ENCODE measurements at regions not wholly inside any gene's neighbourhood (a gene's known extent, or its start where the extent isn't known, plus 50 kb on each side); places are given as distances from the start of the nearest gene placed in this dataset.
"Not testable (repeated sequence)": the region's sequence is repeated elsewhere in the genome, so short reads cannot be mapped to it uniquely, and the experiment has no call there.

DNA sequence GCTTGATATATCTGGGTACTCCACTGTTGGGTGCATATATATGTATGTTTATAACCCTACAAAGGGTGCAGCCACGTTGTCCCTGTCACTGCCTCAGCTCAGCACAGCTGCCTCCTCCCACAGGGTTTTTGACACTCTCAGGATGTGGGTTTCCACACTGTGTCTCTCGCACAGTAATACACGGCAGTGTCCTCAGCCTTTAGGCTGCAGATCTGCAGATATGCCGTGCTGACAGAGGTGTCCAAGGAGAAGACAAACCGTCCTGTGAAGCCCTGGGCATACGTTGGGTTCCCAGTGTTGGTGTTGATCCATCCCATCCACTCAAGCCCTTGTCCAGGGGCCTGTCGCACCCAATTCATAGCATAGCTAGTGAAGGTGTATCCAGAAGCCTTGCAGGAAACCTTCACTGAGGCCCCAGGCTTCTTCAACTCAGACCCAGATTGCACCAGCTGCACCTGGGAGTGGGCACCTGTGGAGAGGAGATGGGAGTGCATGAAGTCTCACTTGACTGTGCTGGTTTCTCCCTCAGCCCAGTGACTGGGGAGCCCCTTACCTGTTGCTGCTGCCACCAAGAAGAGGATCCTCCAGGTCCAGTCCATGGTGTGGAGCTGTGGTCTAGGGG lies 498.7 kb downstream of the TMEM121 start:
- no peak for DNase-seq

DNA sequence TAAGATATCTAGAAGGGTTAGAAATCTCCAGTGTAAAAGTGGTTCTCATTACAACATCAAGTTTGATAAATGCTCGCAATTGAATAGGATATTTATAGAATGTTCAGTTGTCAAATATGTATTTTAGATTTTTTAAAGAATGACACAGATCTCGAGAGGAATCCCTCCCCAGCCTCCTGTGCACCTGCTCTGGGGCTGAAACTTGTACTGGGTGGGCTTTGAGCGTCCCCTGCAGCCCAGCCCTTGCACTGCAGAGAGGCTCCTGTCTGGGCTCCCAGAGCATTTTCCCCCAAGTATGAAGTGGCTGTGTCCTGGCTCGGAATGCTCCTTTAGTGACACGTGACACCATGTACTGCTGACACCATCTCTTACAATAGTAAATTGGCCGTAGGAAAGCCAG lies 499.6 kb downstream of the TMEM121 start:
- DNase-seq: no peak

DNA sequence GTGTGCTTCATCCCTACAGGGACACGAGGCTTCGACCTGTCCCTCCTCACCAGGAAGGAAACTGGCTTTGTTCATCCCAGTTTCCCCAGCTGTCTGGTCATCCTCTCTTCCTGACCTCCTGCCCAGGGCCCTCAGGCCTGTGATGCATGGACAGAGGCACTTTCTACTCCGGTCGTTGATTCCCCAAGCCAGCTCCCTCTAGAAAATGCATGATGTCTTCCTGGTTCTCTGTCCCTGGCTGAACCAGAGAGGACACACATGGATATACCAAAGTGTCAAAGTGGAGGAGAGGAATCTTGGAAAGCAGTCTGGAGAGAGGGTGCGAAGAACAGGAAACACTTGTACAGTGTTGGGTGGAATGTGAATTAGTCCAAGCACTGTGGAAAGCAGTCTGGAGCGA lies 501.4 kb downstream of the TMEM121 start:
- not testable (repeated sequence) for DNase-seq

DNA sequence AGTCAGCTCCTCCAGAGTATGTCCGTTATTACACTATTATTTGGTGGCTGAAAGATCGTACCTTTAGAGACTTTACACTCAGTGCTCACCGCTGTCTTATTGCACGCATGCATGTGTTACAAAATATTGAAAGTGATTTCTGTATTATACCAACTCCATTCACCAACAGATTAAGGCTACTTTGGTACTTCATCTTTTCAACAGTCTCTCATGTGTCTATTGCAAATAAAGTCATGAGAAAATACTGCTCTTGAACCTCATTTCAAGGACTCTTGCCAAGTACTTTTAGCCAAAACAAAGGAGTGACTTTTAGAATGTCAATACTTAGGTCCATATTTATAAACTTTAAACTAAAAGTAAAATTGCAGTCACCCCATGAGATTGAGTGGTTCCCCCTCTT lies 503.6 kb downstream of the TMEM121 start:
- DNase-seq: no peak

DNA sequence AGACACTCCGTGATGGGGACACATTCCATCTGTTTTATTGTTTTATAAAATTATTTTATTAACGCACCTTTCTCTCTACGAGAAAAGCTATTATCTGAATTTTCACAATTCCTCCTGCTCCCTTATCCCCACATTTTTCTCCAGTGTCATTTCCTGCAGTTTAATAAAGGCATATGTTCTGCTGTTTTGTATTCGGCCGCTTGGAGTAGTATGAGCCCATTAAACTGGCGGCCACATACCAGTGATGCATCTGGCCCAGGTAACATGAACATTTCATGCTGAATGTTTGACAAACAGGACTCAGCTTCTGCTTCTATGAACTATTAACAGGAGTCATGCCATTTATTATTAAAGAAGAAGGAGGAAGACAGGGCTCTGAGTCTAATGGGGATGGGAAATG lies 511.0 kb downstream of the TMEM121 start:
- DNase-seq: no peak

DNA sequence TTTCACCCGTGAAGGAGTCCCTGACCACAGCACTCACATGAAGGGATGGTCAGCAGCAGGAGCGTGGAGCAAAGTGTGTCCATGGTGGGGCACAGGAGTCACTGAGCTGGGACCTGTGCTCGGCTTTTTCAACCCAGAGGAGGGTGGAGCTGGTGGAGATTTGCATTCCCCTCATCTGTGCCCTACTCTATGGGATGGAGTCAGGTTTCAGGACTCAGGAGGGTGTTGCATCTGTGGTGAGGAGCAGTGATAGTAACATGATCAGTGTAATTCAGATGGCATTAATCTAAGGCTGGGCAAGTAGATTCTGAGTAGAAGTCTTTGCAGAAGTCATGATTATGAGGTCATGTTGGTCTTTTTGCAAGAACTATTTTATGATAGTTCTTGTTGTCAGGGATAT lies 511.9 kb downstream of the TMEM121 start:
- no peak for DNase-seq

DNA sequence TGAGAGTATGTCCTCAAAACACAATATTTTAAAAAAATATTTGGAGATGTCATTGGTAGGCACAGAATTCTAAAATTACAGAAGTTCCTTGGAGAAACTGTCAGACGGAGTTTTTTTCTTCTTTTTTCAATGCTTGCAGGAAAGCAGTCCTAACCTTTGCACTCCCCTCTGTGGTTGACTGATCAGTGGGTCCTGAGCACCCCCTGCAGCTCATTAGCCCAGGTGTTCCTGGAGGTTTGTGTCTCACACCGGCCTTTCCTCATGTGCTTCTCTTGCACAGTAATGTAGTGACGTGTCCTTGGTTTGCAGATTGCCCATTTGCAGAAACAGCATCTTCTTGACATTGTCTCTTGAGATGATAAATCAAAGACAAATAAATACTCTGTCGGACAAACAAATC lies 513.0 kb downstream of the TMEM121 start:
- no peak for DNase-seq

DNA sequence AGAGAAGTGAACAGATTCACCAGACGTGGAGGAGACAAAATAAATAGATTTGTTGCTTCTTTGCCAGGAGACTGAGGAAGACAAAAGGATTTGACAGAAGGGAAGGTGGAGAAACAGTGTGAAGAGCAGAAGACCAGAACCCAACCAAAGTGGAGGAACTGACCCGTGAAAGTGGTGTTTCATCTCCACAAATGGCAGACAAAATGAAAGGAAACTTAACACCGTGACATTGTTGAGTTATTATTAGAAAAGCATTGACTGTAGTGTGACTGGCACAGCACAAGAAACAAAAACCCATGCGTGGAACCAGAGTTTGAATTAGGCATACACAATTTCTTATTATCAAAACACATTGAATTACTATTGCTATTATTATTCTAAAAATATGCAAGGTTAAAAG lies 518.1 kb downstream of the TMEM121 start:
- DNase-seq: no peak

DNA sequence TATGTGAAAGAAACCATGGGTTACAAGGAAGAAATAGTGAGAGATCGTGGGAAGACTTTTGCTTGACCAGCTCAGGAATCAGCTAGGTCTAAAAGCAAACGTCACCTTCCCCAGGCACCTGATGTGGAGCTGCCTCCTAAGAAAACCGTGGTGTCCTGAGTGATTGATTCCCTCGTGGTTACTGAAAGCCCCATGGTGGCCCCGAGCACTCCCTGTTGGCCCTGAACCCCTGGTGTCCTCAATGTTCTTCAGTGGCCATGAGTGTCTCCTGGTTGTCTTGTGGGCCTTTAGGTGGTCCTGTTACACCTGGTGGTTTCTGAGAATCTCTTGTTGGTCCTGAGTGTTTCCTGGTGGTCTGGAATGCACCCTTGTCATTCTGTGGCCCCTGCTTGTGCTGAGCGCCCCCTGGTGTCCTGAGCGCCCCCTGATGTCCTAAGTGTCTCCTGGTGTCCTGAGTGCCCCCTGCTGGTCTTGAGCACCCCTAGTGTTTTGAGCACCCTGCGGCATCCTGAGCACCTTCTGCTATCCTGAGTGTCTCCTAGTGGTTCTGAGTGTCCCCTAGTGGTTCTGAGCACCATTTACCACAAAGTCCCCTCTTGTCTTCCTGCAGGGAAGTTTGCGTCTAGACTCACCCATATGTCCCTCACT lies 518.7 kb downstream of the TMEM121 start:
- no peak for DNase-seq

DNA sequence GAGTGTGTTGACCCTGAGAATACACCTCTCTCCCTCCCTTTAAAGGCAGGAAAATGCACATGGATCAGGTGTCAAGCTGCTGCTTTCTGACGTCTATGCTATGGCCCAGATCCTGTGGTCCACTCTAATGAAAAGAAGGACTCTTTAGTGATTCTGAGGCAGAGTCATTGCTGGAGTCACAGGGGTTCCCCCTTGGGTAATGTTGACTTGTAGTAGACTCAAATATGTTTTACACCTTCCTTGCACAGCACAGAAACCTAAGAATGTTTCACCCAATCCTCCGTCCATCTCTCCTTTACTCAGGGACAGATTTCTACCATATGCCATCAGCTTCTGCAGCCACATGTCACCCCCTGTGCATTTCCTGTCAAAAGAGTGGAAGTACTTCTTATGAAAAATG lies 525.4 kb downstream of the TMEM121 start:
- no peak for DNase-seq

DNA sequence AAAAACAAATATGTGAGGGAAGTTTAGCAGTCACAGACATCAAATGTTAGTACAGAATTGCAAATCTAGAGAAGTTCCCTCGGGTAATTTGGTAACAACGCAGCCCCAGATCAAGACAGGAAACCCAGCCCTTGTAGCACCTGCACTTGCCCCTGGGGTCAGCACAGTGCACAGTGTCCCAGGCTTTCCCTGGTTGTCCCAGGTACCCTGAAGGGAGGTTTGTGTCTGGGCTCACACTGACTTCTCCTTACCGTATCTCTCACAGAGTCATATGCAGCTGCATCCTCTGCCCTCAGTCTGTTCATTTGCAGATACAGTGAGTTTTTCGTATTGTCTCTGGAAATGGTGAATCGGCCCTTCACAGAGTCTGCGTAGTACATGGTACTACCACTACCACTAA lies 528.9 kb downstream of the TMEM121 start:
- no peak for DNase-seq

DNA sequence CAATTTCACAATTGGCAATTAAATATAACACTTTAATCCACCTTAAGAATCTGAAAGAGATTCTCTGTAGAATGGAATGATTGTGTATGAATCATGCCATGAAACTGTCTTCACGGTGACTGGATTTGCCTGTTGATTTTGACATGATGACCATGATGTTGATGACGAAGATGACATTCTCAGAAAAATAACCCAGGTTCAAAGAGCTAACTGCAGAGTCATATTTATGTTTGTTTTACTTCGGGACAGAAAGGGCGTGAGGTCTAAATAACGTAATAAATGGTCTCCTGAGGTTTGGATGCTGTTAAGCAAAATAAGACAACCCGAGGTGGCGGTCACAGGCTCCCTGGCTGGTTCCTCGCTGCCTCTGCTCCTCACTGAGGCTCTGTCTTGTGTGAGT lies 532.0 kb downstream of the TMEM121 start:
- no peak for DNase-seq

DNA sequence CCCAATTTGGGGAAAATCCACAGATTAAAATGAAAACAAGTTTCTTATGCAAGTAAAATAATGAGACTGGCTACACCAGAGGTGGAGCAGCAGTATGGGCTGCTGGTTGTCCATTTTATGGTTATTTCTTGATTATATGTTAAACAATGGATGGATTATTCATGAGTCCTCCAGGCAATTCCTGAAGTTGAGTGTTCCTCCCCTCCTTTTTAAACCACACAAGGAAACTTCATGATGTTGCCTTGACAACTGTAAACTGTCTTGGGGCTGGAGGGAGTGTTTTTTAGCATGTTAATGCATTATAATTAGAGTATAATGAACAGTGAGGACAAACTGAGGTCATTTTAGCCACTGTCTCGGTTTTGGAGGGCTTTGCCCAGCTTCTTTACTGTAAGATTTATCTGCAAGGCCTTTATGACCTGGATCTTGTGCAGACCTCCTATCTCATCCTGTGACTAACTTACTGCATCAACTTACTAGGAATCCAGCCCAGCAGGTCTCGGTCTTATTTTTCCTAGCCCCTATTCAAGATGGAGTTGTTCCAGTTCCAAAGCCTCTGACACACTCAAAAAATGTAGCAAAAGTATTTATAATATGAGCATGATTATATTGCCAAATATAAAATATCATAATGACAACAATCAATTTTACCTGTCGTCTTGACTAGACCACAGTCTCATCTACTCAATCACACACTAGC lies 534.0 kb downstream of the TMEM121 start:
- DNase-seq: no peak

DNA sequence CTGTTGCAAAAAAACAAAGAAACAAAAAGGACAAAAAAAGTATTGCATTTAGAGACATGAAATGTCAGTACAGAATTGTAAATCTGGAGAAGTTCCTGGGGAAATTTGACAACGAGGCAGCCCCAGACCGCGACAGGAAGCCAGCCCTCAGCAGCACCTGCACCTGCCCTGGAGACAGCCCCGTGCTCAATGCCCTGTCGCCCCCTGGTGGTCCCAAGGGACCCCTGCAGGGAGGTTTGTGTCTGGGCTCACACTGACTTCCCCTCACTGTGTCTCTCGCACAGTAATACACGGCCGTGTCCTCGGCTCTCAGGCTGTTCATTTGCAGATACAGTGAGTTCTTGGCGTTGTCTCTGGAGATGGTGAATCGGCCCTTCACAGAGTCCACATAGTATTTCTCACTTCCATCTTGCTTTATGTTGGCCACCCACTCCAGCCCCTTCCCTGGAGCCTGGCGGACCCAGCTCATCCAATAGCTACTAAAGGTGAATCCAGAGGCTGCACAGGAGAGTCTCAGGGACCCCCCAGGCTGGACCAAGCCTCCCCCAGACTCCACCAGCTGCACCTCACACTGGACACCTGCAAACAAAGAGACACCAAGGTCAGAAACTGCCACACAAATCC lies 535.6 kb downstream of the TMEM121 start:
- not testable (repeated sequence) for DNase-seq

DNA sequence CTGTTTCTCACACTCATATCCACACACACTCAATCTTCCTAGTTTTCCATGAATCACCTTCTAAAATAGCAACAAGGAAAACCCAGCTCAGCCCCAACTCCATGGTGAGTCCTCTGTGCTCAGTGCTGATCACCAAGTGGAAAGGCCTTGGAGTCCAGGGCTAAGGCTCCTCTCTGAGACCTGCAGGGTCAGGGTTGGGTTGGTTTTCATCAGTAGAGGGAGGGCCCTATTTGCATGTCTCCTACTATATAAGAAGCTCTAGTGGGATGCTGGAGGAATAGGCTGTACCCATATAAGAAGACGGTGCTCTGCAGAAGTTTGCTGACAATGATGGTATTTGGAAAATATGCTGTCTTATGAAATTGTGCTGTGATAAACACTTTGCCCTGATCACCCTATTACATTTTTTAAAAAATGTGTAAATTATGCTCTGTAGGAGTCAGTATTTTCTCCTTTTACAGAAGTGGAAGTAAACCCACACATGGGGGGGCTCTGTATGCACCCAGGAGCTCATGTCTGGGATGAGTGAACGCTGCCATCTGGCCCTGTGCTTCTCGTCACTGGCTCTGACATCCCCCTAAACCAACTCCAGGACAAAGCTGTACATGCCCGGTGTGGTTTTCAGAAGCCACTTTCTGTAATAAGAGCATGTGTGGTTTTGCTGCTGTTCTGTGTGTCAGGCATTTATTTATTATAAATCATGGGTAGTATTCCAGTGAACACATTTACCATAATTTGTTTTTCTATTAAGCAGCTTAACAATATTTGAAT lies 536.3 kb downstream of the TMEM121 start:
- no peak for DNase-seq

DNA sequence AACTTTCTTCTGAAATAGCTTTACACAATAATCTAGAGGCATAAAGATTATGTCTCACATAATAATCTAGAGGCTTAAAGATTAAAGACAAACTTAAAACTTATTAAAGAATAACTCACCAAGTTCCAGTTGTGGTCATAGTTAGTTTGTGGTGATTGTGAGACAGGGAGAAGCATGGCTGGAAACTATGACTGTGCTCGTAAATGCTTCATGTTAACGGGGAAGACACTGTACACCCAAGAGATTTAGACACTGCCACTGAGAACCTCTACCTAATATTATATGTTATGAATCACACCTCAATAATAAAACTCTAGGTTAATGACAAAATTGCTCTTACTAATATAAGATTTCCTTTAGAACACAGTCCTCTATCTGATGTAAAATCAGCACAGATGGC lies 541.6 kb downstream of the TMEM121 start:
- DNase-seq: no peak

DNA sequence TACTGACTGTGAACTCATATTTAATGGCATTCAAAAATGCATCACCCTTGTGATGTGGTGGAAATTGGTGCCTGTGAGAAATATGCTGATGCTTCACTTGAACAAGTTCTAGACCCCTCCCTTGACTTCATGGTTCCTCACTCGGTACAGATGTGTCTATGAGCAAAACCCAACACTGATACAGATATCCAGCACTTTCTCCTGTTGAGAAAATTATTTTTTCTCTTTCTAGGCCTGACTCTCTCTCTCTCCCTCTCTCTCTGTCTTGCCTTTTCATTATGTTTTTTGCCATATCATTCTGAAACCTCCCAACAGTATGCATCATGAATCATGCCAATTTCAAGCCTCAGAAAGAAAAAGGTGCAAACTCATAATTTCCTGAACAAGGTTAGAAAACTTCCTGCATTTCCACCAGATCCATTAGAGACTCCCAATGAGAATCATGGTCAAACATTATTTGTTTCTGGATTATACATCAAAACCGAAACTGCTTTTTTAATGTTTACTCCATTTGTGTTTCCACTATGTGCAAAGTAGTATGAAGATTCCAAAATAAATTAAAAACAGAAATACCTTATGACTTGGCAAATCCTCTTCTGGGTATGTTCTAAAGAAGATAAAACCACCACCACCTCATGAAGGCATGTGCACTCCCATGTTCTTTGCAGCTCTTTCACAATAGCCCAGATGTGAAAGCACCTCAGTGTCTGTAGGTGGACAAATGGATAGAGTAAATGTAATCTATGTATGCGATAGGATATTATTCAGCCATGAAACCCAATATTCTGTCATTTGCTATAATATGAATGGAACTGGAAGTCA lies 543.6 kb downstream of the TMEM121 start:
- DNase-seq: no peak

DNA sequence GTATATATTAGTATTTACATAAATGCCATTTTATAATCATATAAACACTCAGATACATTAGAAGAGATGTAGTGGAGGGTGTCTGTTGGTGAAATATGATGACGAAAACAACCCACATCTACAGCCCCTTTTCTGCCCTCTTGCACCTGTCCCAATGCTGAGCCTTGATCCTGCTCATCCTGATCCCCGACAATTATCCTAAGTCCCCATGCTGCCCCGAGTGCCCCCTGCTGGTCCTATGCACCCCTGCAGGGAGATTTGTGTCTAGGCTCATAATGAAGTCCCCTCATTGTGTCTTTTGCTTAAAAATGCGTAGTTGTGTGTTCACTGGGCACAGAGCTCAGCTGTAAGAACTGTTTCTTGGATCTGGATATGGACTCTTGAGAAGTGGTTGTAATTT lies 554.5 kb downstream of the TMEM121 start:
- DNase-seq: no peak

DNA sequence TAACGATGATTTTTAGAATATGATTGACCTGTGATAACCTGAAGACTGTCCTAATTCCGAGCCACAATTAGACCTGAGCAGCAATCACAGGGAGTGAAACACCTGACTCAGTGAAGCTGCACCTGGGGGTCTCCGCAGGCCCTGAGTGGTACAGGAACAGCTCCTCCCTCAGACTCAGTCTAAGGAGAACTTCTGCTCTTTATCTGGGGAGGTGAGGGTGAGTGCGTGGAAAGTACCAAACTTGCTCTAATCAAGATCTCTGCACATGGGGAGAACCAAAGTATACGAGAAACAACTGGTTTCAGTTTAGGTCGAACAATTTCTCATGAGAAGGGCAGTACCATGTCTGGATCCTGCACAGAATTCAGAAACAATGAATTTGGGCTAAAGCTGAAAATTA lies 555.3 kb downstream of the TMEM121 start:
- DNase-seq: not testable (repeated sequence)

DNA sequence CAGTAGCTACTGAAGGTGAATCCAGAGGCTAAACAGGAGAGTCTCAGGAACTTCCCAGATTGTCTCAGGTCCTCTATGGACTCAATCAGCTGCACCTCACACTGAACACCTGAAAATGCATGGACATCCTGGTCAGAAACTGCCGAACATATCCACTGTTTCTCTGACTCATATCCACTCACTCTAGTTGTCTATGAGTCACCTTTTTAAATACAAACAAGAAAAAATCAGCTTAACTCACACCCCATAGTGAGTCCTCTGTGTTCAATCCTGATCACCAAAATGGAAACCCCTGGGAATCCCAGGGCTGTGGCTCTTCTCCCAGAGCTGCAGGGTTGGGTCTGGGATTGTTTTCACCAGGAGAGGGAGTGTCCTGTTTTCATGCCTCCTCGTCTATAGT lies 556.7 kb downstream of the TMEM121 start:
- no peak for DNase-seq

DNA sequence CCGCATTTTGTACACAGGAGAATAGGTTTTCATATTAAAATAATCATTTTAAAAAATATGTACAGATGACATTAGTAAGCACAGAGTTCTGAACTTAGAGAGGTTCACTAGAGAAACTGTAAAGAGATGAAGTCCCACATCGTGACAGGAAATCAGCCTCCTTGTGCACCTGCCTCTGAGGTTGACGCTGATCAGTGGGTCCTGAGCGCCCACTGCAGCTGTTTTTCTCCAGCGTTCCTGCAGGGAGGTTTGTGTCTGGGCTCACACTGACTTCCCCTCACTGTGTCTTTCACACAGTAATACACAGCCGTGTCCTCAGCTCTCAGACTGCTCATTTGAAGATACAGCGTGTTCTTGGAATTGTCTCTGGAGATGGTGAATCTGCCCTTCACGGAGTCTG lies 561.5 kb downstream of the TMEM121 start:
- DNase-seq: no peak

DNA sequence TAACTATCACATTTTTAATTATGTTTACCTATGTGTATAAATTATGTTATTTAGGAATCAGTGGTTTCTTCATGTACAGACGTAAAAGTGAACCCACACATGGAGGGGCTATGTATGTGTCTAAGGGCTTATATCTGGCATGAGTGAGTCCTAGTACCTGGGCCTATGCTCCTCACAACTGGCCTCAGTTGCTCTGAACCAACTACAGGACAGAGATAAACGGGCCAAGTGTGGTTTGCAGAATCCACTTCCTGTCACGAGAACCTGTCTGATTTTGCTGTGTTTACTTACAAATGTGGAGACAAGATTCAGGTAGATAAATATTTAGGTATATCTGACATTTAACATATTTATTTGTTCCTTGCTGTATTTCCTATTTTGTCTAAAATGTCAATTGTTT lies 562.5 kb downstream of the TMEM121 start:
- DNase-seq: not testable (repeated sequence)

All from HCEC 1CT (cell line).